ENCODE measurements at regions not wholly inside any gene's neighbourhood (a gene's known extent, or its start where the extent isn't known, plus 50 kb on each side); places are given as distances from the start of the nearest gene placed in this dataset.

- TF ChIP-seq CTCF (conservative IDR thresholded peaks at IDR 0.05) (no peak), EZH2 (IDR thresholded peaks at IDR 0.05; ENCODE audit: low read depth) (no peak)
These were observed 73.2 kb upstream of the JAG1 start for GRCh38 chr20:10747019-10747418.
